ENCODE measurements at regions not wholly inside any gene's neighbourhood (a gene's known extent, or its start where the extent isn't known, plus 50 kb on each side); places are given as distances from the start of the nearest gene placed in this dataset.
"Not testable (repeated sequence)": the region's sequence is repeated elsewhere in the genome, so short reads cannot be mapped to it uniquely, and the experiment has no call there.

DNA sequence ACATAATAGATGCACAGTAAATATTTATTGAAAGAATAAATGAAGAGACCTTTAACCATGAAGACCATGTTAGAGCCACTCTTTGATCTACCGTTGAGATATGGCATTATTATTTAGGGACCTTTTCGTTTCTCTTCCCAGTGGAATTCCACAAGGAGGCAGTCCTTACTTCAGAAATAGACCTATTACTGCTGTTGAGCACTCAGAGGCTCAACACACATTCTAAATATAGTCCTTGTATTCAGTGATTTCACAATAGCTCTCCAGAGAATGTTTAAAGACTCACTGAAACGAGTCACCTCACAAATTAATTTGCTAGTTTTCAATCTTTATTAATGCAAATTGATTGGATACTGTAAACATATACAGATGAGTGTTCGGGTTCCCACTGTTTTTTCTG, 603.8 kb downstream of the CDH8 start:
- no peak for DNase-seq (ENCODE audit: low read depth)

DNA sequence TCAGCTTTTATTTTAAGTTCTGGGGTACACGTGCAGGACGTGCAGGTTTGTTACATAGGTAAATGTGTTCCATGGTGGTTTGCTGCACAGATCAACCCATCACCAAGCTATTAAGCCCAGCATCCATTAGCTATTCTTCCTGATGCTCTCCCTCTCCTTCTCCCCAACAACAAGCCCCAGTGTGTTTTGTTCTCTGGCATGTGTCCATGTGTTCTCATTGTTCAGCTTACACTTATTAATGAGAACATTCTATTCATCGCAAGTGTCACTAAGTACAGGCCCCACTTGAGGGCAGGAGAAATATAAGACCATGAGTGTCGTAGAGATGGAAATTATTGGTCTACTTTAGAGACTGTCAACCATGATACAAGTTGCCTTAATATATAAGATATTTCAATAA, 615.1 kb downstream of the CDH8 start:
- H3K4me3 ChIP-seq (ENCODE audit: low read length): no peak overlapping the region
- DNase-seq (ENCODE audit: low read depth): no peak
- no peaks in the 10 kb centered on the region for H3K4me1 ChIP-seq (ENCODE audit: control insufficient read depth, insufficient read depth, low read length)
- no peak overlapping the region for H3K9ac ChIP-seq (ENCODE audit: low read length)
- H3K27me3 ChIP-seq (replicated peaks; ENCODE audit: control insufficient read depth, insufficient read depth, low read length): no peaks in the 10 kb centered on the region
- no peaks in the 10 kb centered on the region for H3K36me3 ChIP-seq (ENCODE audit: control insufficient read depth, insufficient read depth, low read length, severe bottlenecking)
- no peaks in the 10 kb centered on the region for H3K9me3 ChIP-seq (ENCODE audit: control insufficient read depth, low read length)

More for the DNA sequence above, 603.8 kb downstream of the CDH8 start:
- Histone ChIP-seq H3K36me3 (ENCODE audit: control insufficient read depth, insufficient read depth, low read length, severe bottlenecking) (no peaks in the 10 kb centered on the region), H3K27me3 (replicated peaks; ENCODE audit: control insufficient read depth, insufficient read depth, low read length) (no peaks in the 10 kb centered on the region), H3K4me1 (ENCODE audit: control insufficient read depth, insufficient read depth, low read length) (no peaks in the 10 kb centered on the region), H3K9ac (ENCODE audit: low read length) (no peak overlapping the region), H3K4me3 (ENCODE audit: low read length) (no peak overlapping the region), H3K9me3 (ENCODE audit: control insufficient read depth, low read length) (no peaks in the 10 kb centered on the region)

DNA sequence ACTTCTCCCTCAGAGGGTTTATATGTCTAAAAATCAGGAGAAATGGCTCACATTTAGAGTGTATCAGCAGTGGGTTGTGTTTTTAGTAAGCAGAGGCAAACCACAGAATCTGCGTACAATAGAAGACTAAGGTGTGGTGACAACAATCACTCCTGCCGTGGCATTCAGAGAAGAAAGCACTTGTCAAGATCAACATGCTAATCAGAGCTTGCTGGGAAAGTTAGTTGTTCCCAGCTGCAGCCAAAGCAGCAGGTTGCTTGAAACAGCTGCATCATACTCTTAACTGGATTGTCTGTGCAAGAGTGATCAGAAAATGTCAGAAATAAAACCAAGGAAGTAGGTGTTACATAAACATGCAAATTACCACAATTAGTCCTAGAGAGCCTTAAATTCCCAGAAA, 616.4 kb downstream of the CDH8 start:
- DNase-seq (ENCODE audit: low read depth): no peak
- H3K36me3 ChIP-seq (ENCODE audit: control insufficient read depth, insufficient read depth, low read length, severe bottlenecking): no peaks in the 10 kb centered on the region
- no peaks in the 10 kb centered on the region for H3K9me3 ChIP-seq (ENCODE audit: control insufficient read depth, low read length)
- H3K9ac ChIP-seq (ENCODE audit: low read length): no peak overlapping the region
- no peaks in the 10 kb centered on the region for H3K27me3 ChIP-seq (replicated peaks; ENCODE audit: control insufficient read depth, insufficient read depth, low read length)
- H3K4me3 ChIP-seq (ENCODE audit: low read length): no peak overlapping the region
- H3K4me1 ChIP-seq (ENCODE audit: control insufficient read depth, insufficient read depth, low read length): no peaks in the 10 kb centered on the region

DNA sequence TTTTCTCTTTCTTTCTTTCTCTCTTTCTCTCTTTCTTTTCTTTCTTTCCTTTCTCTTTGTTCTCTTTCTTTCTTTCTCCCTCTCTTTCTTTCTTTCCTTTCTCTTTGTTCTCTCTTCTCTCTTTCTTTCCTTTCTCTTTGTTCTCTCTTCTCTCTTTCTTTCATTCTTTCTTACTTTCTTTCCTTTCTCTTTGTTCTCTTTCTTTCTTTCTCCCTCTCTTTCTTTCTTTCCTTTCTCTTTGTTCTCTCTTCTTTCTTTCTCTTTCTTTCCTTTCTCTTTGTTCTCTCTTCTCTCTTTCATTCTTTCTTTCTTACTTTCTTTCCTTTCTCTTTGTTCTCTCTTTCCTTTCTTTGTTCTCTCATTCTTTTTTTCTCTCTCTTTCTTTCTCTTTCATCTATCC, 617.4 kb downstream of the CDH8 start:
- not testable (repeated sequence) for H3K9ac ChIP-seq (ENCODE audit: low read length); H3K4me3 ChIP-seq (ENCODE audit: low read length); H3K27me3 ChIP-seq (replicated peaks; ENCODE audit: control insufficient read depth, insufficient read depth, low read length); H3K9me3 ChIP-seq (ENCODE audit: control insufficient read depth, low read length); H3K36me3 ChIP-seq (ENCODE audit: control insufficient read depth, insufficient read depth, low read length, severe bottlenecking); H3K4me1 ChIP-seq (ENCODE audit: control insufficient read depth, insufficient read depth, low read length); DNase-seq (ENCODE audit: low read depth)

DNA sequence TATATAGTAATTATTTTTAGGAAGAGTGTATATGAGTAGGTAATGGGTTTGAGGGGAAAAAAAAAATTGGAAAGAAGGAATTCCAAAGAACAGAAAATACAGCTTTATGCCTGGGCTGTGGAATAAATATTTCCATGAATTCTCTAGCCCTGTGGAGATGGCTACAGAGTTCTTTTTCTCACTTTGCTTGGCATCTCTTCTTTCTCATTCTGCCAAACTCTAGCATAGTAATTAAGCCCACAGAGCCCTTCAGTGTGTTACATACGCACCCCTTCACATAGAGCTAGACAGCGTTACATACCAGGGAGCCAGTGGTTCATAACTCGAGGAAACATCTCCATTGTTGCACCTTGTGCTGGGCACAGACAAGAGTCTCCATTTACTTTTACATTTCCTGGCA, 621.1 kb downstream of the CDH8 start:
- H3K9ac ChIP-seq (ENCODE audit: low read length): no peak overlapping the region
- H3K36me3 ChIP-seq (ENCODE audit: control insufficient read depth, insufficient read depth, low read length, severe bottlenecking): no peaks in the 10 kb centered on the region
- no peaks in the 10 kb centered on the region for H3K27me3 ChIP-seq (replicated peaks; ENCODE audit: control insufficient read depth, insufficient read depth, low read length)
- no peaks in the 10 kb centered on the region for H3K4me1 ChIP-seq (ENCODE audit: control insufficient read depth, insufficient read depth, low read length)
- no peak for DNase-seq (ENCODE audit: low read depth)
- no peaks in the 10 kb centered on the region for H3K9me3 ChIP-seq (ENCODE audit: control insufficient read depth, low read length)
- H3K4me3 ChIP-seq (ENCODE audit: low read length): no peak overlapping the region

DNA sequence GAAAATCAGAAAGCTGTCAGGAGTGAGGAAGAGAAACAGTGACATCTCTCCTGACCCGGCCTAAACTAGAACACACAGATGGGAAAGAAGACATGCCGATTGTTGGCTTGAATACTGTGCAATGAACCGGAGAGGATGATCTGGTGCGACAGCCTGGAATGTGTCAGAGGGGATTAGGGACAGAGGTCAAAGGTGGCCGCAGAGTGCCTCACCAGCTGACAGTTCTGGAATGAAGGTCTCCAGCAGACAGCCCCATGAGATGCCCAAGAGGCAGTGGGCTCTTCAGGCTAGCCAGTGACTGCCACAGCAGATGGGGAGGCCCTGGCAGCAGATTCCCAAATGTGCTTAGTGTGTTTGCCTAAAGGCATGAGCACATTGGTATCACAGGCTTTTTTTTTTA, 623.2 kb downstream of the CDH8 start:
- no peaks in the 10 kb centered on the region for H3K36me3 ChIP-seq (ENCODE audit: control insufficient read depth, insufficient read depth, low read length, severe bottlenecking)
- no peaks in the 10 kb centered on the region for H3K9me3 ChIP-seq (ENCODE audit: control insufficient read depth, low read length)
- H3K4me3 ChIP-seq (ENCODE audit: low read length): no peak overlapping the region
- DNase-seq (ENCODE audit: low read depth): no peak
- H3K9ac ChIP-seq (ENCODE audit: low read length): no peak overlapping the region
- no peaks in the 10 kb centered on the region for H3K4me1 ChIP-seq (ENCODE audit: control insufficient read depth, insufficient read depth, low read length)
- H3K27me3 ChIP-seq (replicated peaks; ENCODE audit: control insufficient read depth, insufficient read depth, low read length): no peaks in the 10 kb centered on the region

DNA sequence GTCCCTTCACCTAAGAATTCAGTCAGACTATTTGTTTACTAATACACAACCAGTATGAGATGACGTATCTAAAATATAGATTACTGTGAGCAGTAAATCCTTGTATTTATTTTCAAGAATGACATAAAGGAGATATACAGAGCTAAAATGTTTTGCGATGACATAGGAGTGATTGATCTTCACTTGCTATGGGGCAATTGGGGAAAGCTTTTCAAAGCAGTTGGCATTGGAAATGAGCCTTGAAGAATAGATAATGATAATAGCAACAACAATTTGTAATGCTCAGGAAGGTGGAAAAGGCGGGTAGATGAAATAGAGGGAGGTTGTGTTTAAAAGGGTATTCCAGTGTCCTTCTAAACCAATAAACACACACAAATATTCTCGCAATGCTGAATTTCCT, 623.7 kb downstream of the CDH8 start:
- Histone ChIP-seq H3K9ac (ENCODE audit: low read length) (no peak overlapping the region), H3K4me3 (ENCODE audit: low read length) (no peak overlapping the region), H3K27me3 (replicated peaks; ENCODE audit: control insufficient read depth, insufficient read depth, low read length) (no peaks in the 10 kb centered on the region), H3K9me3 (ENCODE audit: control insufficient read depth, low read length) (no peaks in the 10 kb centered on the region), H3K4me1 (ENCODE audit: control insufficient read depth, insufficient read depth, low read length) (no peaks in the 10 kb centered on the region), H3K36me3 (ENCODE audit: control insufficient read depth, insufficient read depth, low read length, severe bottlenecking) (no peaks in the 10 kb centered on the region)
- DNase-seq (ENCODE audit: low read depth): no peak

DNA sequence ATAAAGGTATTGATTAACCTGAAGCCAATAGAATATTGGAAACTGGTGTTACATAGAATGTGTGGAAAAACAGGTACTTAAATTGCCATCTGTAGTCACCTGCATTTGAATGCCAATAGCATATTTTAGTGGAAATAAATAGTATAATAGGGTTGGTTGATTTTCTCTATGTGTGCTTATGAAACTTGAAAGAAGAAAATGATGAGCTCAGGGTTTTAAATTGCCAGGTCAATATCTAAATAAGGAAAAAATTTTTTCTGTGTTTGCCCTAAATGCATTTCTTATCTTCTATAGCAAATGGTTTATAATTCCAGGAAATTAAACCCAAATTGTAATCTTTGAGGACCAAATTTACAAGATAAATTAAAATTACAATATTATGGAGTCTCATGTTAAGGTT, 626.6 kb downstream of the CDH8 start:
- no peaks in the 10 kb centered on the region for H3K4me1 ChIP-seq (ENCODE audit: control insufficient read depth, insufficient read depth, low read length)
- no peak for DNase-seq (ENCODE audit: low read depth)
- H3K4me3 ChIP-seq (ENCODE audit: low read length): no peak overlapping the region
- no peak overlapping the region for H3K9ac ChIP-seq (ENCODE audit: low read length)
- H3K27me3 ChIP-seq (replicated peaks; ENCODE audit: control insufficient read depth, insufficient read depth, low read length): no peaks in the 10 kb centered on the region
- H3K9me3 ChIP-seq (ENCODE audit: control insufficient read depth, low read length): no peaks in the 10 kb centered on the region
- H3K36me3 ChIP-seq (ENCODE audit: control insufficient read depth, insufficient read depth, low read length, severe bottlenecking): no peaks in the 10 kb centered on the region

DNA sequence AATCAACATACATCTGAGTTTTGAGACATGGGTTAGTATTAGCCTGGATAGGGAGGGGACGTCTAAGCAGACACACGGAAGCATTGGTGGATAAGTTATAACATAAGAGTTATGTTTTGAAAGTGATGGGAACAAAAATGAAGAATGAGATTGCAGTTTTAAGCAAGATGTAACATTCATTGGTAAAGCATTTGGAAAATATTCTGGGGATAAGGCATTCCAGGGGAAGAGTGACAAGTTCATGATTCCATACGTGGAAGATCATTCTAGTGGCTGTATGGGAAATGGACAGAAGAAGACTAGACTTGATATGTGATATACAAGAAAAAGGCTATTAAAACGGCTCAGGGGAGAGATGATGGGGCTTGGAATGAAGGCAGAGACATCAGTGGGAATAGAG, 632.9 kb downstream of the CDH8 start:
- Histone ChIP-seq H3K4me3 (ENCODE audit: low read length) (no peak overlapping the region), H3K4me1 (ENCODE audit: control insufficient read depth, insufficient read depth, low read length) (no peaks in the 10 kb centered on the region), H3K9ac (ENCODE audit: low read length) (no peak overlapping the region), H3K36me3 (ENCODE audit: control insufficient read depth, insufficient read depth, low read length, severe bottlenecking) (no peaks in the 10 kb centered on the region), H3K9me3 (ENCODE audit: control insufficient read depth, low read length) (no peaks in the 10 kb centered on the region), H3K27me3 (replicated peaks; ENCODE audit: control insufficient read depth, insufficient read depth, low read length) (no peaks in the 10 kb centered on the region)
- no peak for DNase-seq (ENCODE audit: low read depth)

DNA sequence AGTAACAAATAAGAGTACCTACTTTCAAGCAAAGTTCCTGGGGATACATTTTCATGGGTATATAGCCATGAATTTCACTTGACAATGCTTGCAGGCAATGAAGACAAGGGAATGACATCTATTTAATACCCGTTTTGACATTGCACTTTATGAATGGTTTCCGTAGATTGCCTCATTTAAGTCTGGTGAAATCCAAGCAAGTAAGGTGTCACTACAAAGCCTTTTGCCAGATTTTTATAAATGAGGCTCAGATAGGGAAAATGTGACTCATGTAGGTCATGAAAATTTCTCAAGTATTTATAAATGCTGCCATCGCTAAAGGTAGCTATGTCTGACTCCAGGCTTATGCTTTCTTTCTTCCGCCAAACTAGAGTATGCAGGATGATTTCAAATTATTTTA, 644.3 kb downstream of the CDH8 start:
- H3K4me1 ChIP-seq (ENCODE audit: control insufficient read depth, insufficient read depth, low read length): no peaks in the 10 kb centered on the region
- H3K9me3 ChIP-seq (ENCODE audit: control insufficient read depth, low read length): no peaks in the 10 kb centered on the region
- H3K36me3 ChIP-seq (ENCODE audit: control insufficient read depth, insufficient read depth, low read length, severe bottlenecking): no peaks in the 10 kb centered on the region
- no peak overlapping the region for H3K9ac ChIP-seq (ENCODE audit: low read length)
- H3K27me3 ChIP-seq (replicated peaks; ENCODE audit: control insufficient read depth, insufficient read depth, low read length): no peaks in the 10 kb centered on the region
- DNase-seq (ENCODE audit: low read depth): no peak
- no peak overlapping the region for H3K4me3 ChIP-seq (ENCODE audit: low read length)

DNA sequence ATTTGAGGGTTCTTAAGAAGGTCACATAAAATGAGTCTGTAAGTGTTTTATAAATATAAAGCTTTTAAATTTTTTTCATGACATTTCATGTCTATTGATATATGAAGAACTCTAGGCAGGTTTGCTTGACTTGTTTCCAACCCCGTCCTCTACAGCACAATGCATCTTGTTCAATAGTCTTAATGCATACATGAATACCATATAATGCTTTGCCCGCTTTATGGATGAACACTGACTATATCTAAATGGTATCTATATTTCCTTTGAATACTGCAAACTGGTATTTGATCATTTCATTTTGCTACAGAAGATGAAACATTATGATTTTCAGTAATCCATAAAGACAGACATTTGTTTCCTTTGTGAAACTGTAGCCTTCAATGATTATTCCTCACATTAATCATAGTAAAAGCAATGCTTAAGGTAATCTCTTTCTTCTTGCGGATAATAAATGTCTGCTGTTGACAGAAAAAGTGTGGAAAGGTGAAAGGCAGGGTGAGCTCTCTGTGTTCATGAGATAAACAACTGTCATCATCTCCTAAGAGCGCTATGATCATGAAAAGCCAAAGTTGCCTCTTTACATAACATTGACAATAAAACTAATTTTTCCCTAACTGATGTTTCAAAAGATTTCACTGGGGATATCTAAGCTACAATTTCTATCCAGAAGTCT, 645.1 kb downstream of the CDH8 start:
- no peaks in the 10 kb centered on the region for H3K27me3 ChIP-seq (replicated peaks; ENCODE audit: control insufficient read depth, insufficient read depth, low read length)
- no peaks in the 10 kb centered on the region for H3K36me3 ChIP-seq (ENCODE audit: control insufficient read depth, insufficient read depth, low read length, severe bottlenecking)
- H3K4me3 ChIP-seq (ENCODE audit: low read length): no peak overlapping the region
- no peak overlapping the region for H3K9ac ChIP-seq (ENCODE audit: low read length)
- no peaks in the 10 kb centered on the region for H3K4me1 ChIP-seq (ENCODE audit: control insufficient read depth, insufficient read depth, low read length)
- no peaks in the 10 kb centered on the region for H3K9me3 ChIP-seq (ENCODE audit: control insufficient read depth, low read length)
- no peak for DNase-seq (ENCODE audit: low read depth)

DNA sequence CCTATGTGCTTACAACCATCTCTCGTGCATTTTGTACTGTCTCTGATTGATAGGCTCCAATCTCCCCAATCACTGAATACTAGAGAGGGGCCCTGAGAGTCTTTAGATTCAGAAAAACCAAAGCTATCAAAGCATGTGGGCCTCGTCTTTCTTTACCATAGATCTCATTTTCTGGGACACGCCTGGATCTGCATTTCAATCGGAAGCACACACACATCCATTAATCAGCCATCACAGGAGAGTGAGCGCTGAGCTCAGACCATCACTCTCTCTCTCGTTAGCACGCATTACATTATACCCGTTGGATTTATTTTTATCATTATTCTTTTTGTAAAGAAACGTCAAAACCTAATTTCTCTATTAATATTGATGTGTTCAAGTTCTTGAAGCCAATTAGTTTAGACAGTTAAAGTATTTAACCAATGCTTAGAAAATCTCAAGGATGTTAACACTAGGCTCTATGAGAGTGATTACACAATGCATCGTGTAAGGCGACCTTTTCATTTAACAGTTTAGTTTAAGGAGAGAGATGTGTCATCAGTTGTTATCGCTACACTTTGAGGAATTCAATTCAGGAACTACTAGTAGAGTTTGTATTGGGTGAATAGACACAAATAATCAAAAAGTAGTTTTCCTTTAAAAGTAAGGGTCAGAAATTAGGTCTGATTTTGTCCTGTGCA, 650.7 kb downstream of the CDH8 start:
- H3K9me3 ChIP-seq (ENCODE audit: control insufficient read depth, low read length): no peaks in the 10 kb centered on the region
- no peak for DNase-seq (ENCODE audit: low read depth)
- H3K27me3 ChIP-seq (replicated peaks; ENCODE audit: control insufficient read depth, insufficient read depth, low read length): no peaks in the 10 kb centered on the region
- no peak overlapping the region for H3K9ac ChIP-seq (ENCODE audit: low read length)
- no peaks in the 10 kb centered on the region for H3K4me1 ChIP-seq (ENCODE audit: control insufficient read depth, insufficient read depth, low read length)
- no peaks in the 10 kb centered on the region for H3K36me3 ChIP-seq (ENCODE audit: control insufficient read depth, insufficient read depth, low read length, severe bottlenecking)
- no peak overlapping the region for H3K4me3 ChIP-seq (ENCODE audit: low read length)

Data from adipocyte (in vitro differentiated cells).